Stomach smooth muscle (tissue), 2 donors: ENCODE measurements at regions not wholly inside any gene's neighbourhood (a gene's known extent, or its start where the extent isn't known, plus 50 kb on each side); places are given as distances from the start of the nearest gene placed in this dataset.

Experiments
- H3K27ac ChIP-seq: one replicate; pipeline ENCODE4 v1.7.0; 2013; ENCODE audit warnings: mild to moderate bottlenecking, low read length, inconsistent platforms
- H3K27me3 ChIP-seq, 2 donors: one replicate each; pipeline ENCODE4 v1.7.0; 2013; ENCODE audit warnings: low read length in 2 of 2; ENCODE audit not compliant: insufficient read depth in 2 of 2, control insufficient read depth in 1 of 2
- H3K36me3 ChIP-seq, 2 donors: one replicate each; pipeline ENCODE4 v1.7.0; 2013; ENCODE audit warnings: low read length in 2 of 2; ENCODE audit not compliant: control insufficient read depth in 2 of 2, insufficient read depth in 2 of 2
- H3K4me1 ChIP-seq: one replicate; pipeline ENCODE4 v1.7.0; 2013; ENCODE audit warnings: low read length; ENCODE audit not compliant: control insufficient read depth, insufficient read depth
- H3K4me3 ChIP-seq, 2 donors: one replicate each; pipeline ENCODE4 v1.7.0; 2013; ENCODE audit warnings: low read length in 2 of 2
- H3K9ac ChIP-seq, 2 donors: one replicate each; pipeline ENCODE4 v1.7.0; 2013; ENCODE audit warnings: low read length in 2 of 2, mild to moderate bottlenecking in 1 of 2
- H3K9me3 ChIP-seq, 2 donors: one replicate each; pipeline ENCODE4 v1.7.0; 2013; ENCODE audit warnings: low read length in 2 of 2; ENCODE audit not compliant: control insufficient read depth in 2 of 2
- donor health status: healthy.
- donor health status: Pancreatic carcinoma.

GRCh38 chr4:41369680-41370079 is 113.0 kb downstream of the UCHL1 start:
- Histone ChIP-seq H3K9ac (no peak overlapping the region), H3K4me3 (no peak overlapping the region), H3K36me3 (no peaks in the 10 kb centered on the region), H3K9me3 (no peaks in the 10 kb centered on the region), H3K27ac (no peak overlapping the region), H3K27me3 (peaks cover 0 to 4% of the 10 kb centered on the region in 2 donors), H3K4me1 (no peaks in the 10 kb centered on the region)

GRCh38 chr4:41373221-41373620 is 116.5 kb downstream of the UCHL1 start:
- Histone ChIP-seq H3K4me3 (no peak overlapping the region), H3K9me3 (no peaks in the 10 kb centered on the region), H3K27me3 (no peaks in the 10 kb centered on the region), H3K36me3 (no peaks in the 10 kb centered on the region), H3K27ac (no peak overlapping the region), H3K9ac (no peak overlapping the region), H3K4me1 (no peaks in the 10 kb centered on the region)

GRCh38 chr4:41374490-41374889 is 117.8 kb downstream of the UCHL1 start:
- Histone ChIP-seq H3K9ac (no peak overlapping the region), H3K36me3 (no peaks in the 10 kb centered on the region), H3K27me3 (no peaks in the 10 kb centered on the region), H3K27ac (no peak overlapping the region), H3K4me1 (no peaks in the 10 kb centered on the region), H3K4me3 (no peak overlapping the region), H3K9me3 (peaks cover 3 to 5% of the 10 kb centered on the region in 2 donors)

GRCh38 chr4:41375561-41375960 is 118.8 kb downstream of the UCHL1 start:
- H3K27me3 ChIP-seq = no peaks in the 10 kb centered on the region

GRCh38 chr4:41377196-41377595 is 120.5 kb downstream of the UCHL1 start:
- Histone ChIP-seq H3K9ac (no peak overlapping the region), H3K27ac (no peak overlapping the region), H3K9me3 (peaks cover 3 to 5% of the 10 kb centered on the region in 2 donors), H3K36me3 (no peaks in the 10 kb centered on the region), H3K4me1 (peaks cover 8% of the 10 kb centered on the region), H3K4me3 (no peak overlapping the region), H3K27me3 (no peaks in the 10 kb centered on the region)

More at GRCh38 chr4:41375561-41375960, 118.8 kb downstream of the UCHL1 start:
- peaks cover 3 to 5% of the 10 kb centered on the region in 2 donors for H3K9me3 ChIP-seq
- H3K36me3 ChIP-seq = no peaks in the 10 kb centered on the region
- H3K4me3 ChIP-seq = no peak overlapping the region
- no peak overlapping the region for H3K9ac ChIP-seq
- H3K27ac ChIP-seq = no peak overlapping the region
- no peaks in the 10 kb centered on the region for H3K4me1 ChIP-seq

GRCh38 chr4:41379230-41379629 is 122.5 kb downstream of the UCHL1 start:
- no peak overlapping the region for H3K27ac ChIP-seq
- no peaks in the 10 kb centered on the region for H3K27me3 ChIP-seq
- H3K9me3 ChIP-seq = peaks cover 3 to 5% of the 10 kb centered on the region in 2 donors
- no peak overlapping the region for H3K4me3 ChIP-seq
- H3K36me3 ChIP-seq = no peaks in the 10 kb centered on the region
- peaks cover 8% of the 10 kb centered on the region for H3K4me1 ChIP-seq
- no peak overlapping the region for H3K9ac ChIP-seq

GRCh38 chr4:41380511-41381157 is 123.9 kb downstream of the UCHL1 start:
- H3K9me3 ChIP-seq = peaks cover 3 to 5% of the 10 kb centered on the region in 2 donors
- H3K36me3 ChIP-seq = no peaks in the 10 kb centered on the region
- H3K27ac ChIP-seq = no peak overlapping the region
- H3K27me3 ChIP-seq = no peaks in the 10 kb centered on the region
- no peak overlapping the region for H3K9ac ChIP-seq
- H3K4me1 ChIP-seq = peaks cover 8% of the 10 kb centered on the region
- no peak overlapping the region for H3K4me3 ChIP-seq

GRCh38 chr4:41381384-41381783 is 124.7 kb downstream of the UCHL1 start:
- Histone ChIP-seq H3K9me3 (peaks cover 3 to 5% of the 10 kb centered on the region in 2 donors), H3K9ac (no peak overlapping the region), H3K27ac (no peak overlapping the region), H3K36me3 (no peaks in the 10 kb centered on the region), H3K4me3 (peak overlapping the region in 1 of 2 donors; percentile 40), H3K4me1 (peaks cover 8% of the 10 kb centered on the region), H3K27me3 (no peaks in the 10 kb centered on the region)

- H3K4me1 ChIP-seq = peaks cover 8% of the 10 kb centered on the region
Observed at GRCh38 chr4:41384992-41385391, 128.3 kb downstream of the UCHL1 start.

GRCh38 chr4:41385481-41385880 is 128.8 kb downstream of the UCHL1 start:
- Histone ChIP-seq H3K9me3 (no peaks in the 10 kb centered on the region), H3K36me3 (no peaks in the 10 kb centered on the region), H3K9ac (no peak overlapping the region), H3K27me3 (no peaks in the 10 kb centered on the region), H3K4me1 (peaks cover 8% of the 10 kb centered on the region), H3K4me3 (no peak overlapping the region), H3K27ac (no peak overlapping the region)

More at GRCh38 chr4:41384992-41385391, 128.3 kb downstream of the UCHL1 start:
- Histone ChIP-seq H3K9ac (no peak overlapping the region), H3K4me3 (no peak overlapping the region), H3K36me3 (no peaks in the 10 kb centered on the region), H3K9me3 (no peaks in the 10 kb centered on the region), H3K27ac (no peak overlapping the region), H3K27me3 (no peaks in the 10 kb centered on the region)

- Histone ChIP-seq H3K27me3 (no peaks in the 10 kb centered on the region), H3K27ac (no peak overlapping the region), H3K9ac (no peak overlapping the region), H3K4me1 (no peaks in the 10 kb centered on the region), H3K4me3 (no peak overlapping the region), H3K9me3 (no peaks in the 10 kb centered on the region), H3K36me3 (no peaks in the 10 kb centered on the region)
Observed at GRCh38 chr4:41388080-41388479, 131.4 kb downstream of the UCHL1 start.
